H1 (cell line): ENCODE measurements at regions not wholly inside any gene's neighbourhood (a gene's known extent, or its start where the extent isn't known, plus 50 kb on each side); places are given as distances from the start of the nearest gene placed in this dataset.

Experiments
- CTCF ChIA-PET: fragments of 300-600 bp; sonication (Branson Sonifier 250); formaldehyde crosslinking; loops from one replicate; lab custom pipeline; 2021; ENCODE audit not compliant: partially characterized antibody; lab: Charles Lee
- POLR2A ChIA-PET: fragments of 300-600 bp; sonication (Branson Sonifier 250); formaldehyde crosslinking; loops from one replicate; lab custom pipeline; 2021; ENCODE audit warnings: inconsistent platforms; ENCODE audit not compliant: partially characterized antibody; lab: Charles Lee
- DNase-seq, 2 experiments: peaks; one replicate each; pipeline versions ENCODE4 v3.0.0 to v3.0.0-alpha.2; 2010 to 2022; ENCODE audit warnings: low spot score in 2 of 2, low read depth in 1 of 2, mixed read lengths in 1 of 2
- FAIRE-seq: peaks from 2 replicates; lab custom pipeline; 2011; peaks lifted over from hg19 to GRCh38; lab: Jason Lieb, UNC
- H2AFZ ChIP-seq: 2 replicates; pipeline ENCODE4 v1.8.1; 2012; ENCODE audit warnings: low read length, inconsistent platforms
- H2AK5ac ChIP-seq: 2 replicates; pipeline ENCODE4 v1.6.1; 2013; ENCODE audit warnings: low read depth, low read length
- H2BK120ac ChIP-seq: replicated peaks from 2 replicates; pipeline ENCODE3; 2013; ENCODE audit warnings: low read depth, low read length, inconsistent platforms
- H2BK12ac ChIP-seq: 2 replicates; pipeline ENCODE4 v1.6.1; 2013; ENCODE audit warnings: low read depth, low read length
- H2BK15ac ChIP-seq: 2 replicates; pipeline ENCODE4 v1.6.1; 2013; ENCODE audit warnings: low read length
- H2BK20ac ChIP-seq: 2 replicates; pipeline ENCODE4 v1.6.1; 2013; ENCODE audit warnings: low read length
- H2BK5ac ChIP-seq: 2 replicates; pipeline ENCODE4 v1.6.1; 2013; ENCODE audit warnings: low read depth, low read length
- H3K14ac ChIP-seq: 2 replicates; pipeline ENCODE4 v1.6.1; 2013; ENCODE audit warnings: inconsistent platforms; ENCODE audit not compliant: insufficient read length
- H3K18ac ChIP-seq: 2 replicates; pipeline ENCODE4 v1.6.1; 2013; ENCODE audit warnings: low read length; ENCODE audit errors: extremely low read depth
- H3K23ac ChIP-seq: 2 replicates; pipeline ENCODE4 v1.6.1; 2013; ENCODE audit warnings: inconsistent platforms; ENCODE audit not compliant: insufficient read length
- H3K23me2 ChIP-seq: 2 replicates; pipeline ENCODE4 v1.6.1; 2013; ENCODE audit warnings: low read depth, low read length
- H3K27ac ChIP-seq: 2 replicates; pipeline ENCODE4 v1.6.1; 2011; ENCODE audit warnings: low read depth, low read length, inconsistent platforms
- H3K27me3 ChIP-seq, 4 experiments: replicated peaks in 1 of 4; 1 replicate in 1 of 4; 2 replicates in 3 of 4; pipeline versions ENCODE4 v1.6.1 to v1.8.1; 2011 to 2013; ENCODE audit warnings: low read length in 3 of 4, mild to moderate bottlenecking in 3 of 4, inconsistent platforms in 2 of 4, mixed read lengths in 2 of 4, moderate library complexity in 1 of 4; ENCODE audit not compliant: control insufficient read depth in 3 of 4, insufficient read depth in 3 of 4; ENCODE audit errors: extremely low read depth in 1 of 4
- H3K36me3 ChIP-seq, 4 experiments: 2 replicates each; pipeline versions ENCODE4 v1.6.1 to v1.8.1; 2011 to 2013; ENCODE audit warnings: mild to moderate bottlenecking in 4 of 4, low read length in 3 of 4, moderate library complexity in 2 of 4, control low read depth in 1 of 4, inconsistent platforms in 1 of 4; ENCODE audit not compliant: insufficient read depth in 4 of 4, control insufficient read depth in 2 of 4
- H3K4ac ChIP-seq: replicated peaks from 2 replicates; pipeline ENCODE3; 2013; ENCODE audit warnings: low read length, low read depth, mixed read lengths, inconsistent platforms; ENCODE audit not compliant: insufficient read length
- H3K4me1 ChIP-seq, 4 experiments: replicated peaks in 1 of 4; 1 replicate in 1 of 4; 2 replicates in 3 of 4; pipeline versions ENCODE4 v1.6.1 to v1.8.1; 2011 to 2013; ENCODE audit warnings: low read length in 3 of 4, inconsistent platforms in 2 of 4, mixed read lengths in 1 of 4; ENCODE audit not compliant: insufficient read depth in 4 of 4, control insufficient read depth in 3 of 4
- H3K4me2 ChIP-seq, 2 experiments: 2 replicates each; pipeline versions ENCODE4 v1.6.1 to v1.8.1; 2011 to 2013; ENCODE audit warnings: low read depth in 2 of 2, low read length in 2 of 2, control low read depth in 1 of 2, inconsistent platforms in 1 of 2, mild to moderate bottlenecking in 1 of 2; ENCODE audit not compliant: insufficient read depth in 1 of 2
- H3K4me3 ChIP-seq, 4 experiments: fragments of 200-600, 300-600 bp in 1 of 4; sonication (generic), shearing (Covaris generic), sonication (Bioruptor Twin) in 1 of 4; 2 replicates each; pipeline versions ENCODE4 v1.5.1 to v1.8.1; 2011 to 2016; ENCODE audit warnings: low read length in 4 of 4, low read depth in 3 of 4, control low read depth in 2 of 4, inconsistent platforms in 2 of 4, mild to moderate bottlenecking in 2 of 4, mixed read lengths in 1 of 4, moderate library complexity in 1 of 4; ENCODE audit not compliant: insufficient read depth in 2 of 4; ENCODE audit errors: extremely low read depth in 1 of 4
- H3K56ac ChIP-seq: replicated peaks from 2 replicates; pipeline ENCODE3; 2013; ENCODE audit warnings: low read depth, mild to moderate bottlenecking, mixed read lengths, low read length, inconsistent platforms; ENCODE audit not compliant: insufficient read length
- H3K79me1 ChIP-seq: 2 replicates; pipeline ENCODE4 v1.6.1; 2013; ENCODE audit warnings: low read depth, low read length, control low read depth
- H3K79me2 ChIP-seq, 2 experiments: 2 replicates each; pipeline versions ENCODE4 v1.6.1 to v1.8.1; 2012 to 2013; ENCODE audit warnings: low read length in 2 of 2, mild to moderate bottlenecking in 2 of 2, inconsistent platforms in 1 of 2; ENCODE audit not compliant: insufficient read depth in 2 of 2, control insufficient read depth in 1 of 2
- H3K9ac ChIP-seq, 4 experiments: replicated peaks in 1 of 4; 1 replicate in 1 of 4; 2 replicates in 3 of 4; pipeline versions ENCODE4 v1.6.1 to v1.8.1; 2011 to 2013; ENCODE audit warnings: low read depth in 3 of 4, low read length in 3 of 4, control low read depth in 2 of 4, mild to moderate bottlenecking in 2 of 4, moderate library complexity in 2 of 4, inconsistent platforms in 1 of 4; ENCODE audit errors: extremely low read depth in 1 of 4
- H3K9me3 ChIP-seq, 2 experiments: 2 replicates each; pipeline versions ENCODE4 v1.6.1 to v1.8.1; 2012 to 2013; ENCODE audit warnings: mild to moderate bottlenecking in 2 of 2, moderate library complexity in 2 of 2, control low read depth in 1 of 2, inconsistent platforms in 1 of 2, low read depth in 1 of 2, low read length in 1 of 2, mixed read lengths in 1 of 2; ENCODE audit not compliant: insufficient read depth in 2 of 2
- H4K20me1 ChIP-seq, 2 experiments: replicated peaks in 1 of 2; 2 replicates each; pipeline versions ENCODE3 to v1.8.1; 2011 to 2013; ENCODE audit warnings: inconsistent platforms in 2 of 2, low read length in 2 of 2, mild to moderate bottlenecking in 1 of 2; ENCODE audit not compliant: insufficient read depth in 2 of 2, control insufficient read depth in 1 of 2
- H4K5ac ChIP-seq: 2 replicates; pipeline ENCODE4 v1.6.1; 2013; ENCODE audit warnings: low read length, low read depth, mixed read lengths, inconsistent platforms; ENCODE audit not compliant: insufficient read length
- H4K8ac ChIP-seq: 2 replicates; pipeline ENCODE4 v1.8.0; 2013; ENCODE audit warnings: mild to moderate bottlenecking, moderate library complexity, low read length, inconsistent platforms; ENCODE audit not compliant: insufficient read depth; ENCODE audit errors: extremely low read depth
- H4K91ac ChIP-seq: replicated peaks from 2 replicates; pipeline ENCODE3; 2013; ENCODE audit warnings: low read length, mixed read lengths, inconsistent platforms; ENCODE audit not compliant: insufficient read length
- EP300 ChIP-seq, 2 experiments: IDR thresholded peaks; 1 replicate in 1 of 2; 2 replicates in 1 of 2; pipeline ENCODE4 v1.6.1; 2011 to 2012; ENCODE audit warnings: low read depth in 2 of 2, low read length in 2 of 2, mild to moderate bottlenecking in 2 of 2, borderline replicate concordance in 1 of 2, inconsistent platforms in 1 of 2, moderate library complexity in 1 of 2
- KDM4A ChIP-seq: IDR thresholded peaks from one replicate; pipeline ENCODE4 v1.7.1; 2012; ENCODE audit warnings: low read depth, mild to moderate bottlenecking, moderate library complexity, low read length, inconsistent platforms; ENCODE audit not compliant: severe bottlenecking
- RNF2 ChIP-seq: fragments of 200-900, 300-1000 bp; sonication (generic); IDR thresholded peaks from 2 replicates; pipeline ENCODE4 v1.7.1; 2016; ENCODE audit warnings: borderline replicate concordance, low read depth, mild to moderate bottlenecking, antibody characterized with exemption, low read length; ENCODE audit not compliant: poor library complexity, severe bottlenecking; ENCODE audit errors: missing control alignments
- SIN3A ChIP-seq, 2 experiments: IDR thresholded peaks in 1 of 2; conservative IDR thresholded peaks in 1 of 2; 2 replicates each; pipeline ENCODE4 v1.6.1; 2011 to 2012; ENCODE audit warnings: low read length in 2 of 2, improper control_type of control experiment in 1 of 2, low read depth in 1 of 2, mild to moderate bottlenecking in 1 of 2
- YY1 ChIP-seq: IDR thresholded peaks from 2 replicates; pipeline ENCODE4 v1.6.1; 2011; ENCODE audit warnings: low read depth, mild to moderate bottlenecking, low read length
- TF ChIP-seq, protein P1 (sequence below): IDR thresholded peaks from 2 replicates; pipeline ENCODE4 v1.6.1; 2011; ENCODE audit warnings: low read depth, mild to moderate bottlenecking, low read length; ENCODE audit not compliant: insufficient read depth

- no peak overlapping the region for H4K8ac ChIP-seq
- TF ChIP-seq SIN3A (conservative IDR thresholded peaks at IDR 0.05 in 1 of 2, IDR thresholded peaks at IDR 0.05 in 1 of 2; ENCODE audit: low read depth in 1 of 2, low read length in 2 of 2) (no peak), EP300 (IDR thresholded peaks at IDR 0.05; ENCODE audit: borderline replicate concordance in 1 of 2, low read depth in 2 of 2, low read length in 2 of 2) (no peak), YY1 (no peak), KDM4A (no peak), RNF2 (no peak)
- TF ChIP-seq, protein P1, sequence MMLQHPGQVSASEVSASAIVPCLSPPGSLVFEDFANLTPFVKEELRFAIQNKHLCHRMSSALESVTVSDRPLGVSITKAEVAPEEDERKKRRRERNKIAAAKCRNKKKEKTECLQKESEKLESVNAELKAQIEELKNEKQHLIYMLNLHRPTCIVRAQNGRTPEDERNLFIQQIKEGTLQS: no peak
- H3K27me3 ChIP-seq: no peaks in the 10 kb centered on the region
- CTCF ChIA-PET: no interaction called here
- H4K20me1 ChIP-seq: no peaks in the 10 kb centered on the region
- no peak overlapping the region for H3K27ac ChIP-seq
- no peak overlapping the region for H3K18ac ChIP-seq
- no peak overlapping the region for H3K14ac ChIP-seq
- H2BK20ac ChIP-seq: no peak overlapping the region
- no peak overlapping the region for H2AFZ ChIP-seq
- POLR2A ChIA-PET: interaction anchor here (0.8 kb wide), 1 partner anchor 14 kb away, joined by 4 read pairs; no protein-coding TSS in a partner anchor
- no peak overlapping the region for H2AK5ac ChIP-seq
- no peak overlapping the region for H2BK5ac ChIP-seq
- H3K56ac ChIP-seq: no peak overlapping the region
- H3K9me3 ChIP-seq: no peaks in the 10 kb centered on the region
- H3K9ac ChIP-seq: no peak overlapping the region
- no peak overlapping the region for H3K23ac ChIP-seq
- no peaks in the 10 kb centered on the region for H3K79me1 ChIP-seq
- FAIRE-seq (no peak), DNase-seq (no peak)
- H2BK12ac ChIP-seq: no peak overlapping the region
- no peaks in the 10 kb centered on the region for H3K36me3 ChIP-seq
- H3K4ac ChIP-seq: no peak overlapping the region
- H4K91ac ChIP-seq: no peak overlapping the region
- no peak overlapping the region for H3K4me2 ChIP-seq
- H2BK15ac ChIP-seq: no peak overlapping the region
- H3K4me1 ChIP-seq: no peaks in the 10 kb centered on the region
- H2BK120ac ChIP-seq: no peak overlapping the region
- H3K79me2 ChIP-seq: no peaks in the 10 kb centered on the region
- peaks cover 2% of the 10 kb centered on the region; the same call in 1 of the 2 replicates for H3K23me2 ChIP-seq
- no peak overlapping the region for H4K5ac ChIP-seq
- H3K4me3 ChIP-seq: no peak overlapping the region
These were observed 437.1 kb downstream of the COL12A1 start for GRCh38 chr6:74768738-74769137.
